ENCODE measurements at regions not wholly inside any gene's neighbourhood (a gene's known extent, or its start where the extent isn't known, plus 50 kb on each side); places are given as distances from the start of the nearest gene placed in this dataset.
"Not testable (repeated sequence)": the region's sequence is repeated elsewhere in the genome, so short reads cannot be mapped to it uniquely, and the experiment has no call there.

GRCh38 chr6:48552905-48553304 is 441.9 kb upstream of the PTCHD4 start:
- H3K36me3 ChIP-seq (ENCODE audit: control insufficient read depth in 2 of 2, insufficient read depth in 2 of 2, low read length in 2 of 2) = no peaks in the 10 kb centered on the region
- H3K27ac ChIP-seq (ENCODE audit: low read length) = no peak overlapping the region
- H3K4me3 ChIP-seq (ENCODE audit: low read length in 2 of 2) = no peak overlapping the region
- no peaks in the 10 kb centered on the region for H3K4me1 ChIP-seq (ENCODE audit: control insufficient read depth, insufficient read depth, low read length)
- H3K27me3 ChIP-seq (ENCODE audit: control insufficient read depth in 1 of 2, insufficient read depth in 2 of 2, low read length in 2 of 2) = no peaks in the 10 kb centered on the region
- no peak overlapping the region for H3K9ac ChIP-seq (ENCODE audit: low read length in 2 of 2)
- H3K9me3 ChIP-seq (ENCODE audit: control insufficient read depth in 2 of 2, low read length in 2 of 2) = no peaks in the 10 kb centered on the region

- no peaks in the 10 kb centered on the region for H3K36me3 ChIP-seq (ENCODE audit: control insufficient read depth in 2 of 2, insufficient read depth in 2 of 2, low read length in 2 of 2)
- no peak overlapping the region for H3K4me3 ChIP-seq (ENCODE audit: low read length in 2 of 2)
- H3K9me3 ChIP-seq (ENCODE audit: control insufficient read depth in 2 of 2, low read length in 2 of 2) = no peaks in the 10 kb centered on the region
- H3K9ac ChIP-seq (ENCODE audit: low read length in 2 of 2) = no peak overlapping the region
- H3K4me1 ChIP-seq (ENCODE audit: control insufficient read depth, insufficient read depth, low read length) = no peaks in the 10 kb centered on the region
- H3K27me3 ChIP-seq (ENCODE audit: control insufficient read depth in 1 of 2, insufficient read depth in 2 of 2, low read length in 2 of 2) = no peaks in the 10 kb centered on the region
- no peak overlapping the region for H3K27ac ChIP-seq (ENCODE audit: low read length)
These were observed 439.6 kb upstream of the PTCHD4 start for GRCh38 chr6:48550603-48551002.

- Histone ChIP-seq H3K4me1 (ENCODE audit: control insufficient read depth, insufficient read depth, low read length) (no peaks in the 10 kb centered on the region), H3K9me3 (ENCODE audit: control insufficient read depth in 2 of 2, low read length in 2 of 2) (peaks cover 2 to 5% of the 10 kb centered on the region in 2 donors)
These were observed 431.2 kb upstream of the PTCHD4 start for GRCh38 chr6:48542191-48542590.

GRCh38 chr6:48541649-48542048 is 430.7 kb upstream of the PTCHD4 start:
- no peaks in the 10 kb centered on the region for H3K4me1 ChIP-seq (ENCODE audit: control insufficient read depth, insufficient read depth, low read length)
- no peak overlapping the region for H3K27ac ChIP-seq (ENCODE audit: low read length)
- H3K27me3 ChIP-seq (ENCODE audit: control insufficient read depth in 1 of 2, insufficient read depth in 2 of 2, low read length in 2 of 2) = no peaks in the 10 kb centered on the region

More at GRCh38 chr6:48542191-48542590, 431.2 kb upstream of the PTCHD4 start:
- no peak overlapping the region for H3K27ac ChIP-seq (ENCODE audit: low read length)
- no peaks in the 10 kb centered on the region for H3K27me3 ChIP-seq (ENCODE audit: control insufficient read depth in 1 of 2, insufficient read depth in 2 of 2, low read length in 2 of 2)
- no peaks in the 10 kb centered on the region for H3K36me3 ChIP-seq (ENCODE audit: control insufficient read depth in 2 of 2, insufficient read depth in 2 of 2, low read length in 2 of 2)
- H3K4me3 ChIP-seq (ENCODE audit: low read length in 2 of 2) = no peak overlapping the region
- H3K9ac ChIP-seq (ENCODE audit: low read length in 2 of 2) = no peak overlapping the region

GRCh38 chr6:48535582-48536009 is 424.6 kb upstream of the PTCHD4 start:
- Histone ChIP-seq H3K27me3 (ENCODE audit: control insufficient read depth in 1 of 2, insufficient read depth in 2 of 2, low read length in 2 of 2) (no peaks in the 10 kb centered on the region), H3K9ac (ENCODE audit: low read length in 2 of 2) (no peak overlapping the region), H3K4me3 (ENCODE audit: low read length in 2 of 2) (no peak overlapping the region), H3K27ac (ENCODE audit: low read length) (no peak overlapping the region), H3K9me3 (ENCODE audit: control insufficient read depth in 2 of 2, low read length in 2 of 2) (no peaks in the 10 kb centered on the region), H3K4me1 (ENCODE audit: control insufficient read depth, insufficient read depth, low read length) (no peaks in the 10 kb centered on the region), H3K36me3 (ENCODE audit: control insufficient read depth in 2 of 2, insufficient read depth in 2 of 2, low read length in 2 of 2) (no peaks in the 10 kb centered on the region)

More at GRCh38 chr6:48541649-48542048, 430.7 kb upstream of the PTCHD4 start:
- Histone ChIP-seq H3K9me3 (ENCODE audit: control insufficient read depth in 2 of 2, low read length in 2 of 2) (peaks cover 2 to 5% of the 10 kb centered on the region in 2 donors), H3K4me3 (ENCODE audit: low read length in 2 of 2) (no peak overlapping the region), H3K36me3 (ENCODE audit: control insufficient read depth in 2 of 2, insufficient read depth in 2 of 2, low read length in 2 of 2) (no peaks in the 10 kb centered on the region), H3K9ac (ENCODE audit: low read length in 2 of 2) (no peak overlapping the region)

- not testable (repeated sequence) for H3K4me1 ChIP-seq (ENCODE audit: control insufficient read depth, insufficient read depth, low read length); H3K27ac ChIP-seq (ENCODE audit: low read length); H3K4me3 ChIP-seq (ENCODE audit: low read length in 2 of 2); H3K9ac ChIP-seq (ENCODE audit: low read length in 2 of 2); H3K36me3 ChIP-seq (ENCODE audit: control insufficient read depth in 2 of 2, insufficient read depth in 2 of 2, low read length in 2 of 2); H3K9me3 ChIP-seq (ENCODE audit: control insufficient read depth in 2 of 2, low read length in 2 of 2); H3K27me3 ChIP-seq (ENCODE audit: control insufficient read depth in 1 of 2, insufficient read depth in 2 of 2, low read length in 2 of 2)
These were observed 420.0 kb upstream of the PTCHD4 start for GRCh38 chr6:48530978-48531377.

- Histone ChIP-seq H3K4me3 (ENCODE audit: low read length in 2 of 2) (no peak overlapping the region), H3K27ac (ENCODE audit: low read length) (no peak overlapping the region), H3K36me3 (ENCODE audit: control insufficient read depth in 2 of 2, insufficient read depth in 2 of 2, low read length in 2 of 2) (no peaks in the 10 kb centered on the region), H3K9me3 (ENCODE audit: control insufficient read depth in 2 of 2, low read length in 2 of 2) (no peaks in the 10 kb centered on the region), H3K4me1 (ENCODE audit: control insufficient read depth, insufficient read depth, low read length) (no peaks in the 10 kb centered on the region), H3K27me3 (ENCODE audit: control insufficient read depth in 1 of 2, insufficient read depth in 2 of 2, low read length in 2 of 2) (no peaks in the 10 kb centered on the region), H3K9ac (ENCODE audit: low read length in 2 of 2) (no peak overlapping the region)
These were observed 414.9 kb upstream of the PTCHD4 start for GRCh38 chr6:48525849-48526248.

- H3K9ac ChIP-seq (ENCODE audit: low read length in 2 of 2) = no peak overlapping the region
- no peaks in the 10 kb centered on the region for H3K9me3 ChIP-seq (ENCODE audit: control insufficient read depth in 2 of 2, low read length in 2 of 2)
- H3K4me1 ChIP-seq (ENCODE audit: control insufficient read depth, insufficient read depth, low read length) = no peaks in the 10 kb centered on the region
- no peaks in the 10 kb centered on the region for H3K27me3 ChIP-seq (ENCODE audit: control insufficient read depth in 1 of 2, insufficient read depth in 2 of 2, low read length in 2 of 2)
- H3K36me3 ChIP-seq (ENCODE audit: control insufficient read depth in 2 of 2, insufficient read depth in 2 of 2, low read length in 2 of 2) = no peaks in the 10 kb centered on the region
- H3K4me3 ChIP-seq (ENCODE audit: low read length in 2 of 2) = no peak overlapping the region
- no peak overlapping the region for H3K27ac ChIP-seq (ENCODE audit: low read length)
These were observed 410.0 kb upstream of the PTCHD4 start for GRCh38 chr6:48520951-48521350.

GRCh38 chr6:48512390-48512789 is 401.4 kb upstream of the PTCHD4 start:
- H3K4me3 ChIP-seq (ENCODE audit: low read length in 2 of 2) = no peak overlapping the region
- H3K9ac ChIP-seq (ENCODE audit: low read length in 2 of 2) = no peak overlapping the region
- H3K27me3 ChIP-seq (ENCODE audit: control insufficient read depth in 1 of 2, insufficient read depth in 2 of 2, low read length in 2 of 2) = no peaks in the 10 kb centered on the region
- no peak overlapping the region for H3K27ac ChIP-seq (ENCODE audit: low read length)
- H3K9me3 ChIP-seq (ENCODE audit: control insufficient read depth in 2 of 2, low read length in 2 of 2) = no peaks in the 10 kb centered on the region
- H3K36me3 ChIP-seq (ENCODE audit: control insufficient read depth in 2 of 2, insufficient read depth in 2 of 2, low read length in 2 of 2) = no peaks in the 10 kb centered on the region
- H3K4me1 ChIP-seq (ENCODE audit: control insufficient read depth, insufficient read depth, low read length) = no peaks in the 10 kb centered on the region

- Histone ChIP-seq H3K9me3 (ENCODE audit: control insufficient read depth in 2 of 2, low read length in 2 of 2) (no peaks in the 10 kb centered on the region), H3K4me3 (ENCODE audit: low read length in 2 of 2) (no peak overlapping the region), H3K9ac (ENCODE audit: low read length in 2 of 2) (no peak overlapping the region), H3K4me1 (ENCODE audit: control insufficient read depth, insufficient read depth, low read length) (no peaks in the 10 kb centered on the region), H3K27ac (ENCODE audit: low read length) (no peak overlapping the region), H3K36me3 (ENCODE audit: control insufficient read depth in 2 of 2, insufficient read depth in 2 of 2, low read length in 2 of 2) (no peaks in the 10 kb centered on the region), H3K27me3 (ENCODE audit: control insufficient read depth in 1 of 2, insufficient read depth in 2 of 2, low read length in 2 of 2) (no peaks in the 10 kb centered on the region)
These were observed 400.4 kb upstream of the PTCHD4 start for GRCh38 chr6:48511378-48511777.

- Histone ChIP-seq H3K9me3 (ENCODE audit: control insufficient read depth in 2 of 2, low read length in 2 of 2) (no peaks in the 10 kb centered on the region), H3K27ac (ENCODE audit: low read length) (no peak overlapping the region), H3K4me1 (ENCODE audit: control insufficient read depth, insufficient read depth, low read length) (no peaks in the 10 kb centered on the region), H3K4me3 (ENCODE audit: low read length in 2 of 2) (no peak overlapping the region), H3K36me3 (ENCODE audit: control insufficient read depth in 2 of 2, insufficient read depth in 2 of 2, low read length in 2 of 2) (no peaks in the 10 kb centered on the region), H3K27me3 (ENCODE audit: control insufficient read depth in 1 of 2, insufficient read depth in 2 of 2, low read length in 2 of 2) (no peaks in the 10 kb centered on the region), H3K9ac (ENCODE audit: low read length in 2 of 2) (no peak overlapping the region)
These were observed 394.6 kb upstream of the PTCHD4 start for GRCh38 chr6:48505621-48506020.
